ENCODE measurements at regions not wholly inside any gene's neighbourhood (a gene's known extent, or its start where the extent isn't known, plus 50 kb on each side); places are given as distances from the start of the nearest gene placed in this dataset.

DNA sequence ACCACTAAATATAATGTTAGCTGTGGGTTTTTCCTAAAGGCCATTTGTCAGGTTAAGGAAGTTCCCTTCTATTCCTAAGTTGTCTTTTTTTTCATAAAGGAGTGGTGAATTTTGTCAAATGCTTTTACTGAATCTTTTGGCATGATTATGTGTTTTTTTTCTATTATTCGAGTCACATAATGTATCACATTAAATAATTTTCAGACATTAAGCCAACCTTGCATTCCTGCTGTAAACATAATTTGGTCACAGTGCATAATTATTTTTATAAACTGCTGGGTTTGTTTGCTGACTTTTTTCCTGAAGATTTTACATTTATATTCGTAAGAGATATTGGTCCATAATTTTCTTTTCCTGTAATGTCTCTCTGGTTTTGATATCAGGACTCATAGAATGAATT, 101.8 kb upstream of the SPRED1 start:
- Histone ChIP-seq H3K27ac (ENCODE audit: low read length) (no peak overlapping the region), H3K36me3 (ENCODE audit: low read depth, low read length) (no peaks in the 10 kb centered on the region; the same call in 1 of the 2 replicates), H3K9me3 (ENCODE audit: low read length) (peaks cover 11% of the 10 kb centered on the region; the same call in 1 of the 2 replicates), H3K79me2 (ENCODE audit: low read length) (no peaks in the 10 kb centered on the region), H3K9ac (ENCODE audit: low read length) (no peak overlapping the region), H3F3A (ENCODE audit: low read length, unreplicated experiment) (no peaks in the 10 kb centered on the region), H3K27me3 (ENCODE audit: low read length) (no peaks in the 10 kb centered on the region), H3K4me3 (ENCODE audit: low read length) (no peak overlapping the region), H4K20me1 (ENCODE audit: low read length) (no peaks in the 10 kb centered on the region), H3K4me1 (ENCODE audit: insufficient read depth, low read length) (no peaks in the 10 kb centered on the region; the same call in 1 of the 2 replicates), H3K4me2 (ENCODE audit: low read length) (no peak overlapping the region), H3K9me2 (replicated peaks; ENCODE audit: low read length) (no peaks in the 10 kb centered on the region), H2AFZ (ENCODE audit: low read length) (no peak overlapping the region)
- DNase-seq = no peak
- ChIA-PET POLR2A (ENCODE audit: unreplicated experiment) (no interaction called here), CTCF (no interaction called here)
- intact Hi-C loops (cut with micrococcal nuclease) = no loop called here
- no peak for ATAC-seq
- TF ChIP-seq EZH2 (IDR thresholded peaks at IDR 0.05; ENCODE audit: low read length, unreplicated experiment) = no peak
- TF ChIP-seq EZH2phosphoT487 (IDR thresholded peaks at IDR 0.05; ENCODE audit: borderline replicate concordance, low read length) = no peak
- TF ChIP-seq, protein P1, sequence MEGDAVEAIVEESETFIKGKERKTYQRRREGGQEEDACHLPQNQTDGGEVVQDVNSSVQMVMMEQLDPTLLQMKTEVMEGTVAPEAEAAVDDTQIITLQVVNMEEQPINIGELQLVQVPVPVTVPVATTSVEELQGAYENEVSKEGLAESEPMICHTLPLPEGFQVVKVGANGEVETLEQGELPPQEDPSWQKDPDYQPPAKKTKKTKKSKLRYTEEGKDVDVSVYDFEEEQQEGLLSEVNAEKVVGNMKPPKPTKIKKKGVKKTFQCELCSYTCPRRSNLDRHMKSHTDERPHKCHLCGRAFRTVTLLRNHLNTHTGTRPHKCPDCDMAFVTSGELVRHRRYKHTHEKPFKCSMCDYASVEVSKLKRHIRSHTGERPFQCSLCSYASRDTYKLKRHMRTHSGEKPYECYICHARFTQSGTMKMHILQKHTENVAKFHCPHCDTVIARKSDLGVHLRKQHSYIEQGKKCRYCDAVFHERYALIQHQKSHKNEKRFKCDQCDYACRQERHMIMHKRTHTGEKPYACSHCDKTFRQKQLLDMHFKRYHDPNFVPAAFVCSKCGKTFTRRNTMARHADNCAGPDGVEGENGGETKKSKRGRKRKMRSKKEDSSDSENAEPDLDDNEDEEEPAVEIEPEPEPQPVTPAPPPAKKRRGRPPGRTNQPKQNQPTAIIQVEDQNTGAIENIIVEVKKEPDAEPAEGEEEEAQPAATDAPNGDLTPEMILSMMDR (conservative IDR thresholded peaks at IDR 0.05; ENCODE audit: low read depth, low read length) = no peak
- BruUV-seq (replicated peaks) = no TSS peak

DNA sequence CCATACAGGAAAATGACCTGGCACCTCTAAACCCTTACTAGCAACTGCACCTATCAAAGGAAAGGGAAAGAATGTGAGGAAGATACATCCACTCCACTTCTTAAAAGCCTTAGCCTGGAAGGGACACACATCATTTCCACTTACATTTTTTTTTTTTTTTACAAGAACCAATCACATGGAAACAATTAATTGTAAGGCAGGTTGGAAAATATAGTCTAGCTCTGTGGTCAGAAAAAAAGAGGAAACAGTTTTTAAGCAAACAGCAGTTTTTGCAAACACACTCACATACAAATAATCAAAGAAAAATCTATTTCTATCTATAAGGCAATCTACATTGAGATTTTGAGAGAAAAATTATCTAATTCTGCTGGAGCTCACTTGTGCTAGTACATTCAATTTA, 98.9 kb upstream of the SPRED1 start:
- Histone ChIP-seq H3K4me1 (ENCODE audit: insufficient read depth, low read length) (no peaks in the 10 kb centered on the region; the same call in 1 of the 2 replicates), H3K79me2 (ENCODE audit: low read length) (no peaks in the 10 kb centered on the region), H3K9me3 (ENCODE audit: low read length) (peaks cover 11% of the 10 kb centered on the region; the same call in 1 of the 2 replicates), H2AFZ (ENCODE audit: low read length) (no peak overlapping the region), H3K27me3 (ENCODE audit: low read length) (no peaks in the 10 kb centered on the region), H3K36me3 (ENCODE audit: low read depth, low read length) (no peaks in the 10 kb centered on the region; the same call in 1 of the 2 replicates), H3K27ac (ENCODE audit: low read length) (no peak overlapping the region), H3F3A (ENCODE audit: low read length, unreplicated experiment) (no peaks in the 10 kb centered on the region), H3K9me2 (replicated peaks; ENCODE audit: low read length) (no peaks in the 10 kb centered on the region), H4K20me1 (ENCODE audit: low read length) (no peaks in the 10 kb centered on the region), H3K9ac (ENCODE audit: low read length) (no peak overlapping the region), H3K4me3 (ENCODE audit: low read length) (no peak overlapping the region), H3K4me2 (ENCODE audit: low read length) (no peak overlapping the region)
- no peak for DNase-seq
- ChIA-PET CTCF (no interaction called here), POLR2A (ENCODE audit: unreplicated experiment) (no interaction called here)
- intact Hi-C loops (cut with micrococcal nuclease) = loop anchor here (2.0 kb wide), 1 partner anchor 25 kb away; no protein-coding TSS in a partner anchor
- no peak for TF ChIP-seq EZH2 (IDR thresholded peaks at IDR 0.05; ENCODE audit: low read length, unreplicated experiment)
- no peak for TF ChIP-seq EZH2phosphoT487 (IDR thresholded peaks at IDR 0.05; ENCODE audit: borderline replicate concordance, low read length)
- TF ChIP-seq, protein P1 (conservative IDR thresholded peaks at IDR 0.05; ENCODE audit: low read depth, low read length) = no peak
- no peak for ATAC-seq
- BruUV-seq (replicated peaks) = no TSS peak

DNA sequence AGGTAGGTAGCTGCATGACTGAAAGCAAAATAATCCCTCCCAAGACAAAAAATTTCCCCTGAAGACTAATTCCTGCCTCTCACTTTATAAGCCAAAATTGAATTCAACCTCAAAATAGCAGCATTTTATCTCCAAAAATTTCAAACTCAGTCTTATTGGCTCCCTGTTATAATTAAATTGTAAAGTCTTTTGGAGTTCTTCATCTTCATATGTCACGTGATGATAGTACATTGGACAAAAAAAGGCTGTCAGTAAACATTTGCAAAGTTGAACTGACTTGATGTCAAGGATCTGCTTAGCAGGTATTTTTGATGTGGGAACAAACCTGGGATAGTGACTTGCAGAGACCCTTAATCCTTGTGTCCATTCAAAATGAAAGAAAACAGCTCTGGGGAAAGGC, 98.4 kb upstream of the SPRED1 start:
- no peak for DNase-seq
- no peak overlapping the region for H3K27ac ChIP-seq (ENCODE audit: low read length)
- TF ChIP-seq, protein P1 (conservative IDR thresholded peaks at IDR 0.05; ENCODE audit: low read depth, low read length) = no peak
- no peak for TF ChIP-seq EZH2 (IDR thresholded peaks at IDR 0.05; ENCODE audit: low read length, unreplicated experiment)
- TF ChIP-seq EZH2phosphoT487 (IDR thresholded peaks at IDR 0.05; ENCODE audit: borderline replicate concordance, low read length) = no peak
- H3K27me3 ChIP-seq (ENCODE audit: low read length) = no peaks in the 10 kb centered on the region
- BruUV-seq (replicated peaks) = no TSS peak
- no peaks in the 10 kb centered on the region for H3F3A ChIP-seq (ENCODE audit: low read length, unreplicated experiment)
- H2AFZ ChIP-seq (ENCODE audit: low read length) = no peak overlapping the region
- no peak overlapping the region for H3K4me2 ChIP-seq (ENCODE audit: low read length)
- no peaks in the 10 kb centered on the region; the same call in 1 of the 2 replicates for H3K4me1 ChIP-seq (ENCODE audit: insufficient read depth, low read length)
- intact Hi-C loops (cut with micrococcal nuclease) = loop anchor here (2.0 kb wide), 1 partner anchor 25 kb away; no protein-coding TSS in a partner anchor
- no peaks in the 10 kb centered on the region for H3K79me2 ChIP-seq (ENCODE audit: low read length)
- H3K9me2 ChIP-seq (replicated peaks; ENCODE audit: low read length) = no peaks in the 10 kb centered on the region
- H4K20me1 ChIP-seq (ENCODE audit: low read length) = no peaks in the 10 kb centered on the region
- H3K9me3 ChIP-seq (ENCODE audit: low read length) = peaks cover 11% of the 10 kb centered on the region; the same call in 1 of the 2 replicates
- no peak overlapping the region for H3K4me3 ChIP-seq (ENCODE audit: low read length)
- no peak for ATAC-seq
- ChIA-PET CTCF (no interaction called here), POLR2A (ENCODE audit: unreplicated experiment) (interaction anchor here (0.6 kb wide), 1 partner anchor 53 kb away, joined by 4 read pairs; no protein-coding TSS in a partner anchor)
- no peaks in the 10 kb centered on the region; the same call in 1 of the 2 replicates for H3K36me3 ChIP-seq (ENCODE audit: low read depth, low read length)
- no peak overlapping the region for H3K9ac ChIP-seq (ENCODE audit: low read length)
